RWPE1 (cell line): ENCODE measurements at regions not wholly inside any gene's neighbourhood (a gene's known extent, or its start where the extent isn't known, plus 50 kb on each side); places are given as distances from the start of the nearest gene placed in this dataset.

Source experiments
- CTCF ChIA-PET: fragments of 350-600 bp; sonication (Branson Sonifier 250); formaldehyde crosslinking; extraction: SDS; loops from one replicate; lab custom pipeline; 2021; lab: Yijun Ruan, JAX
- POLR2A ChIA-PET: fragments of 400-600 bp; formaldehyde crosslinking; extraction: SDS; loops from one replicate; lab custom pipeline; 2020; ENCODE audit warnings: antibody characterized with exemption; ENCODE audit not compliant: low non-redundant PET; lab: Yijun Ruan, JAX
- DNase-seq: peaks from one replicate; pipeline ENCODE4 v3.0.0; 2012; ENCODE audit warnings: low spot score
- H3K27ac ChIP-seq: fragments of 450-650 bp; 2 replicates; pipeline ENCODE4 v1.5.1; 2017
- CTCF ChIP-seq: fragments of 450-650 bp; conservative IDR thresholded peaks from 2 replicates; pipeline ENCODE4 v1.5.1; 2017; ENCODE audit warnings: low read depth, mild to moderate bottlenecking

GRCh38 chr5:167769846-167770413 is 521.5 kb upstream of the WWC1 start:
- no peak overlapping the region for H3K27ac ChIP-seq
- POLR2A ChIA-PET = no interaction called here
- CTCF ChIA-PET = interaction anchor here (0.6 kb wide), 1 partner anchor 277 kb away, joined by 3 read pairs; no protein-coding TSS in a partner anchor
- no peak for DNase-seq
- TF ChIP-seq CTCF = no peak

DNA sequence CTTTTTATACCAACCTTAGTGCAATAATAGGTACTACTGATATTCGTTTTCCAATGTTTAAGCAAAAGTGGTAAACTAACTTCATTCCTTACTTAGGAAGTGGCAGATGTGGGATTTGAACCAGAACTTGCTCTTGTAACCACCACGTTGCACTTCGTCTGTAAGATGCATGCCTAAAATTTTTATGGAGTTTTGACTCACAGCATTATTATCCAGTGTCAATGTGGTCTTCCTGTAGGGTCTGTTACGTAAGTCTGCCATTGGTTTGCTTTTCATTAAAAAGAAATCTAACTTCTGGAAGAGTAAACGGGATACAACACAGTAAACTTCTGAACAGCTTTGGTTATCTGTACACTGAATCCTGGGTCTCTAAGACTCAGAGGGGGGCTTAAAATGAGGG is 521.0 kb upstream of the WWC1 start:
- ChIA-PET POLR2A (no interaction called here), CTCF (interaction anchor here (0.9 kb wide), 1 partner anchor 29 kb away, joined by 3 read pairs; no protein-coding TSS in a partner anchor)
- TF ChIP-seq CTCF = no peak
- DNase-seq = no peak
- H3K27ac ChIP-seq = no peak overlapping the region

DNA sequence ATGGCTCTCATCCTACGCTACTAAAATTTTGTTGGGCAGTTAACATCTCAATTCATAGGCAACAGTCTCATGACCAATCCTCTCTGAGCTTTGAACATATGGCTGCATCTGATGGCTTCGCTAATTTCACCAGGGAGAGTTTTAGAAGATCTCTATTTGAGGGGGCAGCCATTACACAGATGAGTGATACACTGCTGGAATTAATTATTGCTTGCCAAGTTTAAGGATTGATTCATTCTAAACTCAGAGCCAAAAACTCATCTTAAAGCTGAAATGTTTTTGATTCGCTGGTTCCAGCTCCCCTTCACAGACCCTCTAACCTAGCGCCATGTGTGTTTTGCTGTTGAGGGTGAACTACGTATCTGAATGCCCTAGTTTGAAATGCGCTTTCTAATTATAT is 519.9 kb upstream of the WWC1 start:
- ChIA-PET CTCF (interaction anchor here (0.6 to 0.9 kb wide), 2 partner anchors 31 to 421 kb away, joined by 3 read pairs; no protein-coding TSS in a partner anchor), POLR2A (no interaction called here)
- no peak for DNase-seq
- H3K27ac ChIP-seq = no peak overlapping the region
- TF ChIP-seq CTCF = no peak

DNA sequence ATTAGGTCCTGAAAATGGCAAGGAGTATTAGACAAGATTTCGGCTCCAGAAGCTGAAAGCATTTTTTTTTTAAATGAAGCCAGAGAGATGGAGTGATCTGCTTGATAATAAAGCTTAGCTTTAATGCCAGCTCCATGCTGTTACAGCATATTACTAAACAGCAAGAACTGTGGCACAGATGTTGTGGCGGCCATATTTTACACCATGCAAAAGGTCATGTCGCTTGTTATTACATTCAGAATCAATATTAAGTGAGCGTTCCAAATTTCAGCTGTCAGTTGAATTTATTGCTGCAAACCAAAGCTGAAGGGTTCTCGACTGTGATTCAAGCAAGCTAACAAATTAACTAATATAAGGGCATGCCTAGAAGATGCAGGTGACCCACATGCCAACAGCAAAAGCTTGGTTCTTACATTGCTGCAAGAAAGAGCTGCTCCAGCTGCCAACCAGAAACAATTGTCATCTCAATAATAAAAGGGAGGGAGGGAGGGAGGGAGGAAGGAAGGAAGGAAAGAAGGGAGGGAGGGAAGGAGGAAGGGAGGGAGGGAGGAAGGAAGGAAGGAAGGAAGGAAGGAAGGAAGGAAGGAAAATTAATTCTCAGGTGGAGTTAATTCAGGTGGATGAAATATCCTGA is 517.7 kb upstream of the WWC1 start:
- no peak for TF ChIP-seq CTCF
- H3K27ac ChIP-seq = no peak overlapping the region
- no peak for DNase-seq
- ChIA-PET CTCF (interaction anchor here (0.6 kb wide), 1 partner anchor 36 kb away, joined by 3 read pairs; no protein-coding TSS in a partner anchor), POLR2A (no interaction called here)

DNA sequence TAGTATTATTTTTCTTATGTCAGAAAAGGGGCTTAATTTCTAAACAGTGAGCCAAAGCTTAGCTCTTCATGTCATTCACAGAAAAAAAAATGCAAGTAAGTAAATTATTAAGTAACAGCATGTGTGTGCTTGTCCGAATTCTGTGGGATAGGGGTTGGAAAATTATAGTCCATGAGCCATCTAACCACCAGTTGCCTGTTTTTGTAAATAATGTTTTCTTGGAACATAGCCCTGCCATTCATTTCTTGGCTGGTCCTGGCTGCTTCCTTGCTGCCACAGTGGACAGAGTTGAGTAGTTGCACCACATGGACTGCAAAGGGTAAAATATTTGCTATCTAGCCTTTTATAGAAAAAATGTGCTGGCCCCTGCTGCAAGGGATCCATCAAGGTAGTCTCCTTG is 513.7 kb upstream of the WWC1 start:
- no peak for DNase-seq
- CTCF ChIA-PET = interaction anchor here (0.8 kb wide), 1 partner anchor 14 kb away, joined by 5 read pairs; no protein-coding TSS in a partner anchor
- TF ChIP-seq CTCF = no peak
- H3K27ac ChIP-seq = no peak overlapping the region
- POLR2A ChIA-PET = no interaction called here

- no peak overlapping the region for H3K27ac ChIP-seq
- ChIA-PET CTCF (interaction anchor here (0.8 kb wide), 1 partner anchor 14 kb away, joined by 5 read pairs; no protein-coding TSS in a partner anchor), POLR2A (no interaction called here)
- no peak for DNase-seq
- TF ChIP-seq CTCF = no peak
Measured at GRCh38 chr5:167778228-167778627, 513.2 kb upstream of the WWC1 start.
